Fibroblast of peridontal ligament (primary cell): ENCODE measurements at regions not wholly inside any gene's neighbourhood (a gene's known extent, or its start where the extent isn't known, plus 50 kb on each side); places are given as distances from the start of the nearest gene placed in this dataset.
"Not testable (repeated sequence)": the region's sequence is repeated elsewhere in the genome, so short reads cannot be mapped to it uniquely, and the experiment has no call there.

Source experiments
- DNase-seq: peaks from one replicate; pipeline ENCODE4 v3.0.0-alpha.2; 2010; ENCODE audit errors: extremely low read depth

GRCh38 chr10:62657244-62657835 lies 147.2 kb upstream of the ADO start:
- DNase-seq, result no peak

GRCh38 chr10:62658516-62658915 lies 146.0 kb upstream of the ADO start:
- DNase-seq, result no peak

GRCh38 chr10:62661143-62661542 lies 143.4 kb upstream of the ADO start:
- DNase-seq, result no peak

- DNase-seq, result no peak
Observed at GRCh38 chr10:62662486-62662885, 142.0 kb upstream of the ADO start.

GRCh38 chr10:62665771-62666170 lies 138.7 kb upstream of the ADO start:
- DNase-seq, result no peak

GRCh38 chr10:62666275-62666674 lies 138.2 kb upstream of the ADO start:
- DNase-seq, result no peak

GRCh38 chr10:62669341-62669740 lies 135.2 kb upstream of the ADO start:
- no peak for DNase-seq

GRCh38 chr10:62671104-62671503 lies 133.4 kb upstream of the ADO start:
- DNase-seq, result no peak

GRCh38 chr10:62681211-62681940 lies 123.1 kb upstream of the ADO start:
- no peak for DNase-seq

GRCh38 chr10:62684911-62685310 lies 119.6 kb upstream of the ADO start:
- DNase-seq, result no peak

GRCh38 chr10:62687230-62687748 lies 117.2 kb upstream of the ADO start:
- DNase-seq, result peak; percentile 12

- DNase-seq, result no peak
Observed at GRCh38 chr10:62688971-62689700, 115.4 kb upstream of the ADO start.

- DNase-seq, result no peak
Observed at GRCh38 chr10:62689712-62690111, 114.8 kb upstream of the ADO start.

- no peak for DNase-seq
Observed at GRCh38 chr10:62690703-62691102, 113.8 kb upstream of the ADO start.

GRCh38 chr10:62691336-62691735 lies 113.2 kb upstream of the ADO start:
- DNase-seq, result no peak

GRCh38 chr10:62692085-62692484 lies 112.4 kb upstream of the ADO start:
- DNase-seq, result no peak

GRCh38 chr10:62693306-62693705 lies 111.2 kb upstream of the ADO start:
- no peak for DNase-seq

GRCh38 chr10:62694537-62695126 lies 109.9 kb upstream of the ADO start:
- no peak for DNase-seq

GRCh38 chr10:62696798-62697197 lies 107.7 kb upstream of the ADO start:
- DNase-seq, result no peak

- DNase-seq, result no peak
Observed at GRCh38 chr10:62699148-62699547, 105.4 kb upstream of the ADO start.

- not testable (repeated sequence) for DNase-seq
Observed at GRCh38 chr10:62704121-62704520, 100.4 kb upstream of the ADO start.

- no peak for DNase-seq
Observed at GRCh38 chr10:62705789-62706188, 98.7 kb upstream of the ADO start.
